Muscle of leg (tissue), 3 donors: ENCODE measurements at regions not wholly inside any gene's neighbourhood (a gene's known extent, or its start where the extent isn't known, plus 50 kb on each side); places are given as distances from the start of the nearest gene placed in this dataset.

Experiments used
- DNase-seq: peaks from one replicate; pipeline ENCODE4 v3.0.0; 2013
- H3K27ac ChIP-seq: one replicate; pipeline ENCODE4 v1.5.1; 2013; ENCODE audit warnings: mild to moderate bottlenecking, low read length, control low read depth
- H3K27me3 ChIP-seq: one replicate; pipeline ENCODE4 v1.6.1; 2013; ENCODE audit warnings: low read length; ENCODE audit not compliant: control insufficient read depth, insufficient read depth
- H3K36me3 ChIP-seq: one replicate; pipeline ENCODE4 v1.6.1; 2013; ENCODE audit warnings: low read length; ENCODE audit not compliant: control insufficient read depth, insufficient read depth
- H3K4me1 ChIP-seq: one replicate; pipeline ENCODE4 v1.6.1; 2013; ENCODE audit warnings: low read length; ENCODE audit not compliant: control insufficient read depth, insufficient read depth
- H3K4me3 ChIP-seq: one replicate; pipeline ENCODE4 v1.5.1; 2013; ENCODE audit warnings: low read length, control low read depth
- H3K9me3 ChIP-seq: replicated peaks from 2 replicates; pipeline ENCODE4 v1.6.1; 2013; ENCODE audit warnings: low read depth, low read length; ENCODE audit not compliant: control insufficient read depth
- WGBS: methylation state at CpG from one replicate; pipeline ENCODE4 v1.1.5; 2013; ENCODE audit warnings: missing lambda C conversion rate; ENCODE audit not compliant: insufficient coverage; 5-methylcytosine and 5-hydroxymethylcytosine counted together

GRCh38 chr10:2994221-2994961 is 73.0 kb upstream of the PFKP start:
- peak; percentile 79 for DNase-seq
- WGBS = no CpG with 5 or more reads among the region's 7 CpGs
- Histone ChIP-seq H3K27ac (peak overlapping the region; percentile 29), H3K27me3 (peaks cover 3% of the 10 kb centered on the region), H3K4me3 (no peak overlapping the region), H3K36me3 (no peaks in the 10 kb centered on the region), H3K9me3 (peaks cover 1% of the 10 kb centered on the region), H3K4me1 (peaks cover 4% of the 10 kb centered on the region)

GRCh38 chr10:2993636-2994035 is 73.7 kb upstream of the PFKP start:
- Histone ChIP-seq H3K4me3 (no peak overlapping the region), H3K36me3 (no peaks in the 10 kb centered on the region), H3K9me3 (peaks cover 6% of the 10 kb centered on the region), H3K27ac (no peak overlapping the region), H3K27me3 (peaks cover 3% of the 10 kb centered on the region), H3K4me1 (peaks cover 4% of the 10 kb centered on the region)
- 84% methylated on average over 9 of the region's 17 CpGs for WGBS
- no peak for DNase-seq

GRCh38 chr10:2992401-2993198 is 74.7 kb upstream of the PFKP start:
- H3K4me3 ChIP-seq = no peak overlapping the region
- H3K9me3 ChIP-seq = peaks cover 6% of the 10 kb centered on the region
- no peaks in the 10 kb centered on the region for H3K36me3 ChIP-seq
- peaks cover 3% of the 10 kb centered on the region for H3K27me3 ChIP-seq
- H3K4me1 ChIP-seq = peaks cover 4% of the 10 kb centered on the region
- no peak for DNase-seq
- no peak overlapping the region for H3K27ac ChIP-seq
- 76% methylated on average over 3 of the region's 10 CpGs for WGBS

- DNase-seq = no peak
- no CpG with 5 or more reads among the region's 3 CpGs for WGBS
- peaks cover 6% of the 10 kb centered on the region for H3K9me3 ChIP-seq
- peaks cover 3% of the 10 kb centered on the region for H3K27me3 ChIP-seq
- H3K4me1 ChIP-seq = peaks cover 9% of the 10 kb centered on the region
- no peak overlapping the region for H3K4me3 ChIP-seq
- H3K27ac ChIP-seq = no peak overlapping the region
- no peaks in the 10 kb centered on the region for H3K36me3 ChIP-seq
Measured at GRCh38 chr10:2990764-2991163, 76.6 kb upstream of the PFKP start.

- peaks cover 6% of the 10 kb centered on the region for H3K9me3 ChIP-seq
- H3K4me3 ChIP-seq = no peak overlapping the region
- 77% methylated on average over 3 of the region's 4 CpGs for WGBS
- H3K36me3 ChIP-seq = no peaks in the 10 kb centered on the region
- H3K27ac ChIP-seq = no peak overlapping the region
- peaks cover 9% of the 10 kb centered on the region for H3K4me1 ChIP-seq
- H3K27me3 ChIP-seq = peaks cover 4% of the 10 kb centered on the region
- no peak for DNase-seq
Measured at GRCh38 chr10:2989292-2989947, 77.9 kb upstream of the PFKP start.

GRCh38 chr10:2987185-2987768 is 80.1 kb upstream of the PFKP start:
- no peaks in the 10 kb centered on the region for H3K36me3 ChIP-seq
- 47% methylated on average over 2 of the region's 2 CpGs for WGBS
- H3K27ac ChIP-seq = no peak overlapping the region
- peaks cover 6% of the 10 kb centered on the region for H3K9me3 ChIP-seq
- peaks cover 2% of the 10 kb centered on the region for H3K27me3 ChIP-seq
- no peak for DNase-seq
- H3K4me3 ChIP-seq = no peak overlapping the region
- H3K4me1 ChIP-seq = peaks cover 5% of the 10 kb centered on the region

- Histone ChIP-seq H3K27me3 (peaks cover 2% of the 10 kb centered on the region), H3K9me3 (peaks cover 6% of the 10 kb centered on the region), H3K4me3 (no peak overlapping the region), H3K4me1 (peaks cover 5% of the 10 kb centered on the region), H3K27ac (no peak overlapping the region), H3K36me3 (no peaks in the 10 kb centered on the region)
- WGBS = no CpG with 5 or more reads among the region's 11 CpGs
- DNase-seq = peak; percentile 61
Measured at GRCh38 chr10:2986391-2986801, 81.0 kb upstream of the PFKP start.

- Histone ChIP-seq H3K27me3 (peaks cover 2% of the 10 kb centered on the region), H3K4me1 (peaks cover 5% of the 10 kb centered on the region), H3K9me3 (peaks cover 6% of the 10 kb centered on the region), H3K27ac (no peak overlapping the region), H3K4me3 (no peak overlapping the region), H3K36me3 (no peaks in the 10 kb centered on the region)
- no peak for DNase-seq
- 36% methylated on average over 11 of the region's 11 CpGs for WGBS
Measured at GRCh38 chr10:2985729-2986232, 81.6 kb upstream of the PFKP start.

- Histone ChIP-seq H3K4me3 (no peak overlapping the region), H3K36me3 (no peaks in the 10 kb centered on the region), H3K4me1 (peaks cover 5% of the 10 kb centered on the region), H3K27ac (no peak overlapping the region), H3K9me3 (peaks cover 6% of the 10 kb centered on the region), H3K27me3 (peaks cover 2% of the 10 kb centered on the region)
- WGBS = 82% methylated on average over 10 of the region's 10 CpGs
- DNase-seq = no peak
Measured at GRCh38 chr10:2984682-2985081, 82.7 kb upstream of the PFKP start.

- Histone ChIP-seq H3K27me3 (peaks cover 2% of the 10 kb centered on the region), H3K27ac (no peak overlapping the region), H3K36me3 (no peaks in the 10 kb centered on the region), H3K4me3 (no peak overlapping the region), H3K9me3 (no peaks in the 10 kb centered on the region), H3K4me1 (peaks cover 5% of the 10 kb centered on the region)
- no peak for DNase-seq
- 60% methylated on average over 2 of the region's 7 CpGs for WGBS
Measured at GRCh38 chr10:2982146-2982545, 85.2 kb upstream of the PFKP start.
